ENCODE measurements at regions not wholly inside any gene's neighbourhood (a gene's known extent, or its start where the extent isn't known, plus 50 kb on each side); places are given as distances from the start of the nearest gene placed in this dataset.

GRCh38 chr12:17137396-17137795 is 531.4 kb upstream of the LMO3 start:
- TF ChIP-seq POLR2AphosphoS5 (IDR thresholded peaks at IDR 0.05; ENCODE audit: low read depth, low read length) (no peak), POLR2A (IDR thresholded peaks at IDR 0.05; ENCODE audit: low read depth, low read length) (no peak), SPI1 (IDR thresholded peaks at IDR 0.05; ENCODE audit: low read depth, low read length) (no peak), TAF1 (IDR thresholded peaks at IDR 0.05; ENCODE audit: low read depth, low read length) (no peak)
